H9 (cell line): ENCODE measurements at regions not wholly inside any gene's neighbourhood (a gene's known extent, or its start where the extent isn't known, plus 50 kb on each side); places are given as distances from the start of the nearest gene placed in this dataset.
A peak's percentile ranks its signal among the peaks of the same experiment; 100 is the strongest.

Experiments used
- DNase-seq: peaks from one replicate; pipeline ENCODE4 v3.0.0-alpha.2; 2017
- H2AFZ ChIP-seq: one replicate; pipeline ENCODE4 v1.6.1; 2013; ENCODE audit warnings: mild to moderate bottlenecking, low read length, control low read depth, moderate library complexity
- H2AK5ac ChIP-seq: 2 replicates; pipeline ENCODE4 v1.6.1; 2013; ENCODE audit warnings: low read length, control low read depth, mixed read lengths; ENCODE audit not compliant: insufficient read length
- H2BK120ac ChIP-seq: one replicate; pipeline ENCODE4 v1.6.1; 2013; ENCODE audit warnings: low read depth, mild to moderate bottlenecking, low read length, control low read depth, inconsistent platforms; ENCODE audit not compliant: poor library complexity, severe bottlenecking
- H2BK12ac ChIP-seq: 2 replicates; pipeline ENCODE4 v1.6.1; 2013; ENCODE audit warnings: low read length, control low read depth, mixed read lengths, low read depth; ENCODE audit not compliant: insufficient read length
- H2BK15ac ChIP-seq: 2 replicates; pipeline ENCODE4 v1.6.1; 2013; ENCODE audit warnings: low read depth, low read length, control low read depth
- H2BK20ac ChIP-seq: one replicate; pipeline ENCODE4 v1.6.1; 2013; ENCODE audit warnings: low read depth, mild to moderate bottlenecking, low read length, control low read depth, inconsistent platforms; ENCODE audit not compliant: poor library complexity, severe bottlenecking
- H2BK5ac ChIP-seq: 2 replicates; pipeline ENCODE4 v1.6.1; 2013; ENCODE audit warnings: low read length, control low read depth, mixed read lengths; ENCODE audit not compliant: insufficient read length
- H3K14ac ChIP-seq: 2 replicates; pipeline ENCODE4 v1.6.1; 2013; ENCODE audit warnings: low read length, control low read depth; ENCODE audit not compliant: insufficient read depth
- H3K18ac ChIP-seq: 2 replicates; pipeline ENCODE4 v1.6.1; 2013; ENCODE audit warnings: low read depth, mild to moderate bottlenecking, mixed read lengths, low read length, control low read depth; ENCODE audit not compliant: insufficient read length
- H3K23ac ChIP-seq: 2 replicates; pipeline ENCODE4 v1.6.1; 2013; ENCODE audit warnings: low read length, control low read depth, mixed read lengths, low read depth; ENCODE audit not compliant: insufficient read length
- H3K23me2 ChIP-seq: 2 replicates; pipeline ENCODE4 v1.6.1; 2013; ENCODE audit warnings: low read depth, mild to moderate bottlenecking, mixed read lengths, low read length, control low read depth; ENCODE audit not compliant: insufficient read length, poor library complexity, severe bottlenecking
- H3K27ac ChIP-seq: 2 replicates; pipeline ENCODE4 v1.5.1; 2013; ENCODE audit warnings: low read length, control low read depth, mixed read lengths, low read depth; ENCODE audit not compliant: insufficient read length
- H3K27me3 ChIP-seq: 2 replicates; pipeline ENCODE4 v1.6.1; 2013; ENCODE audit warnings: low read length, control low read depth, inconsistent platforms; ENCODE audit not compliant: insufficient read depth
- H3K4ac ChIP-seq: 2 replicates; pipeline ENCODE4 v1.6.1; 2013; ENCODE audit warnings: low read depth, mild to moderate bottlenecking, control low read depth, inconsistent platforms, low read length, moderate library complexity
- H3K4me1 ChIP-seq: 2 replicates; pipeline ENCODE4 v1.6.1; 2013; ENCODE audit warnings: low read length, control low read depth, inconsistent platforms; ENCODE audit not compliant: insufficient read depth
- H3K4me2 ChIP-seq: 2 replicates; pipeline ENCODE4 v1.6.1; 2013; ENCODE audit warnings: low read length, control low read depth, mixed read lengths; ENCODE audit not compliant: insufficient read length, insufficient read depth
- H3K56ac ChIP-seq: 2 replicates; pipeline ENCODE4 v1.6.1; 2013; ENCODE audit warnings: low read depth, mild to moderate bottlenecking, mixed read lengths, low read length, control low read depth; ENCODE audit not compliant: insufficient read length
- H3K79me1 ChIP-seq: 2 replicates; pipeline ENCODE4 v1.6.1; 2013; ENCODE audit warnings: low read depth, mild to moderate bottlenecking, moderate library complexity, low read length, control low read depth, inconsistent platforms; ENCODE audit not compliant: insufficient read depth, poor library complexity, severe bottlenecking
- H3K79me2 ChIP-seq: 2 replicates; pipeline ENCODE4 v1.6.1; 2013; ENCODE audit warnings: low read length, control low read depth, inconsistent platforms; ENCODE audit not compliant: insufficient read depth
- H3K9ac ChIP-seq: 2 replicates; pipeline ENCODE4 v1.6.1; 2013; ENCODE audit warnings: low read length, control low read depth, mixed read lengths; ENCODE audit not compliant: insufficient read length; ENCODE audit errors: extremely low read depth
- H3K9me3 ChIP-seq: one replicate; pipeline ENCODE4 v1.6.1; 2013; ENCODE audit warnings: low read depth, low read length, inconsistent platforms; ENCODE audit not compliant: control insufficient read depth
- H3T11ph ChIP-seq: one replicate; pipeline ENCODE4 v1.6.1; 2013; ENCODE audit warnings: mild to moderate bottlenecking, low read length, control low read depth, inconsistent platforms
- H4K20me1 ChIP-seq: one replicate; pipeline ENCODE4 v1.6.1; 2013; ENCODE audit not compliant: control insufficient read depth, insufficient read length, insufficient read depth
- H4K5ac ChIP-seq: 2 replicates; pipeline ENCODE4 v1.6.1; 2013; ENCODE audit warnings: low read depth, mild to moderate bottlenecking, mixed read lengths, low read length, control low read depth; ENCODE audit not compliant: insufficient read length
- H4K8ac ChIP-seq: replicated peaks from 2 replicates; pipeline ENCODE4 v1.6.1; 2013; ENCODE audit warnings: low read length, control low read depth, mixed read lengths, low read depth; ENCODE audit not compliant: insufficient read length
- H4K91ac ChIP-seq: 2 replicates; pipeline ENCODE4 v1.6.1; 2013; ENCODE audit warnings: low read depth, mild to moderate bottlenecking, moderate library complexity, mixed read lengths, low read length, control low read depth; ENCODE audit not compliant: insufficient read length
- H3K27ac Mint-ChIP-seq, 3 experiments: 2 replicates in 2 of 3; 3 replicates in 1 of 3; pipeline ENCODE4 v1.8.0; 2020 to 2021; ENCODE audit warnings: mixed read lengths in 3 of 3, mild to moderate bottlenecking in 1 of 3, moderate library complexity in 1 of 3
- H3K27me3 Mint-ChIP-seq: 2 replicates; pipeline ENCODE4 v1.8.0; 2021; ENCODE audit warnings: low read depth, mild to moderate bottlenecking, moderate library complexity, mixed read lengths
- H3K36me3 Mint-ChIP-seq, 3 experiments: 2 replicates in 2 of 3; 3 replicates in 1 of 3; pipeline ENCODE4 v1.8.0; 2020 to 2021; ENCODE audit warnings: low read depth in 3 of 3, mixed read lengths in 3 of 3; ENCODE audit not compliant: insufficient read depth in 1 of 3
- H3K4me1 Mint-ChIP-seq, 2 experiments: 2 replicates each; pipeline ENCODE4 v1.8.0; 2020; ENCODE audit warnings: mixed read lengths in 2 of 2
- H3K4me3 Mint-ChIP-seq, 2 experiments: 2 replicates in 1 of 2; 3 replicates in 1 of 2; pipeline ENCODE4 v1.8.0; 2020 to 2021; ENCODE audit warnings: mild to moderate bottlenecking in 2 of 2, mixed read lengths in 2 of 2, moderate library complexity in 1 of 2
- H3K9me3 Mint-ChIP-seq, 2 experiments: 2 replicates in 1 of 2; 3 replicates in 1 of 2; pipeline ENCODE4 v1.8.0; 2020; ENCODE audit warnings: mild to moderate bottlenecking in 2 of 2, mixed read lengths in 2 of 2, moderate library complexity in 1 of 2
- CTCF ChIP-seq: fragments of 200-600 bp; sonication (generic); conservative IDR thresholded peaks from 3 replicates; pipeline ENCODE4 v1.8.0; 2021; ENCODE audit warnings: antibody characterized with exemption, mild to moderate bottlenecking
- WGBS: extraction: QIAGEN DNeasy Blood & Tissue Kit; methylation state at CpG from one replicate; pipeline ENCODE4 v1.1.7; 2013; ENCODE audit warnings: missing lambda C conversion rate, low lambda C conversion rate, mixed read lengths; ENCODE audit not compliant: insufficient read length; ENCODE audit errors: extremely low coverage; 5-methylcytosine and 5-hydroxymethylcytosine counted together

DNA sequence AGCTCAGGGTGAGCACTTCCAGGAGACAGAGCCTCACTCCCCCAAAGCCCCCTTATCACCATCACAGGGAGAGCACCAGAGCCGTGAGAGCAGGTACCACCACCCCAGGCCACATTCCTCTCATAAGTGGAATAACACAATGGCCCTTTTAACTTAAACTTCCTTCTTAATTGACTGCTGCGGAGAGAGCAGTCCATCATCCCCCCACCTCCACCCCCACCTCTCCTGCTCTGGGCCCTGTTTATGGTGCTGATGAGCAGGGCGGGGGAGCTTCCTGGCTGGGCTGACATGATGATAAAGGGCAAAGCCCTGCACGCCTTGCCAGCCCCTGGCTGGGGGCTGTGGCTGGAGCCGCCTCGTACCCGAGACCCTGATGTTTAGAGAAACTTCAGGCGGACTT, 81.4 kb upstream of the PODXL start:
- DNase-seq, result peak; percentile 62
- H3K23me2 ChIP-seq, result no peaks in the 10 kb centered on the region
- H4K20me1 ChIP-seq, result no peaks in the 10 kb centered on the region
- H3K27me3 ChIP-seq, result peaks cover 2% of the 10 kb centered on the region; the same call in 1 of the 2 replicates
- no peak overlapping the region for H4K91ac ChIP-seq
- H3K56ac ChIP-seq, result no peak overlapping the region
- no peak overlapping the region for H2BK5ac ChIP-seq
- H3K4me1 ChIP-seq, result peaks cover 6% of the 10 kb centered on the region; the same call in 1 of the 2 replicates
- no peak overlapping the region for H3K9ac ChIP-seq
- H3K23ac ChIP-seq, result no peak overlapping the region
- H3K18ac ChIP-seq, result no peak overlapping the region
- no peak for TF ChIP-seq CTCF
- WGBS, result no CpG with 5 or more reads among the region's 8 CpGs
- H4K8ac ChIP-seq, result no peak overlapping the region
- no peak overlapping the region for H3T11ph ChIP-seq
- H3K4me2 ChIP-seq, result no peak overlapping the region
- H3K79me1 ChIP-seq, result no peaks in the 10 kb centered on the region
- peaks cover 0 to 4% (median 0%) of the 10 kb centered on the region in 3 experiments; a peak in 3 of 7 replicates for H3K36me3 Mint-ChIP-seq
- no peaks in the 10 kb centered on the region for H3K79me2 ChIP-seq
- H2BK12ac ChIP-seq, result no peak overlapping the region
- H2AFZ ChIP-seq, result no peak overlapping the region
- no peak overlapping the region for H3K14ac ChIP-seq
- no peaks in the 10 kb centered on the region for H3K9me3 ChIP-seq
- H2BK15ac ChIP-seq, result no peak overlapping the region
- H3K4me3 Mint-ChIP-seq, result no peak overlapping the region; a peak in 1 of 5 replicates
- H2BK120ac ChIP-seq, result no peak overlapping the region
- H3K9me3 Mint-ChIP-seq, result no peaks in the 10 kb centered on the region; a peak in 1 of 5 replicates
- no peak overlapping the region for H3K4ac ChIP-seq
- peak overlapping the region in 2 of 3 experiments; percentile 49 to 67; a peak in 2 of 7 replicates for H3K27ac Mint-ChIP-seq
- no peak overlapping the region for H2BK20ac ChIP-seq
- H4K5ac ChIP-seq, result no peak overlapping the region
- H3K27ac ChIP-seq, result no peak overlapping the region
- no peak overlapping the region for H2AK5ac ChIP-seq
- peaks cover 5% of the 10 kb centered on the region for H3K27me3 Mint-ChIP-seq
- peaks cover 34 to 39% of the 10 kb centered on the region in 2 experiments for H3K4me1 Mint-ChIP-seq
